ENCODE measurements at regions not wholly inside any gene's neighbourhood (a gene's known extent, or its start where the extent isn't known, plus 50 kb on each side); places are given as distances from the start of the nearest gene placed in this dataset.

DNA sequence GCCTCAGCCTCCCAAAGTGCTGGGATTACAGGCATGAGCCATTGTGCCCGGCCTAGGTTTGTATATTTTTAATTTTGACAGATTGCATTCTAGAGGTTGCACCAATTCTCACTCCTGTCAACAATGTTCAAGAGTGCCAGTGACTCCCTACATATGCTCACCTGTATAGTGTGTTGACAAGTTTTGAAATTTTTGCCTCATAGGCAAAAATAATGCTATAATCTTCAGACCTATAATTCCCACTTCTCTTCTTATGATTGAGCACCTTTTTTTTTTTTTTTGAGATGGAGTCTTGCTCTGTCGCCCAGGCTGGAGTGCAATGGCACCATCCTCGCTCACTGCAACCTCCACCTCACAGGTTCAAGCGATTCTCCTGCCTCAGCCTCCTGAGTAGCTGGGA lies 139.7 kb downstream of the EVX1 start:
- 88 to 91% methylated on average over 4 of the region's 4 CpGs for WGBS, 2 donors
- Histone ChIP-seq H3K27me3 (ENCODE audit: control insufficient read depth in 1 of 2, insufficient read depth in 2 of 2, low read length in 2 of 2) (no peaks in the 10 kb centered on the region), H3K9me3 (ENCODE audit: control insufficient read depth in 2 of 2, insufficient read depth in 1 of 2, low read depth in 1 of 2, low read length in 1 of 2) (no peaks in the 10 kb centered on the region), H3K27ac (ENCODE audit: low read depth in 2 of 2, low read length in 1 of 2) (no peak overlapping the region), H3K4me3 (ENCODE audit: low read depth in 1 of 2, low read length in 2 of 2) (no peak overlapping the region), H3K4me1 (ENCODE audit: control insufficient read depth in 2 of 2, insufficient read depth in 2 of 2, low read length in 1 of 2) (peaks cover 0 to 3% of the 10 kb centered on the region in 2 donors), H3K36me3 (ENCODE audit: control insufficient read depth in 2 of 2, insufficient read depth in 2 of 2, low read length in 1 of 2) (no peaks in the 10 kb centered on the region)

DNA sequence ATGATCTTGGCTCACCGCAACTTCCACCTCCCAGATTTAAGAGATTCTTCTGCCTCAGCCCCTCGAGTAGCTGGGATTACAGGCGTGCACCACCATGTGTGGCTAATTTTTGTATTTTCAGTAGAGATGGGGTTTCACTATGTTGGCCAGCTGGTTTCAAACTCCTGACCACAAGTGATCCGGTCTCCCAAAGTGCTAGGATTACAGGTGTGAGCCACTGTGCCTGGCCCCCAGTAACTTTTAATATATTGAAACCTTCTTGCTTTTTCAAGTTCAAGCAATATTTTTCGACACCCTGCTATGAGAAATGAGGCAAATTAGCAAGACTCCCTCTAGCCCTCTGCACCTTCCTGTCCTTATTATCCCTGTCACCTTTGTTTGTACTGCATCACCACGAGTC lies 144.0 kb downstream of the EVX1 start:
- no peaks in the 10 kb centered on the region for H3K4me1 ChIP-seq (ENCODE audit: control insufficient read depth in 2 of 2, insufficient read depth in 2 of 2, low read length in 1 of 2)
- no peaks in the 10 kb centered on the region for H3K9me3 ChIP-seq (ENCODE audit: control insufficient read depth in 2 of 2, insufficient read depth in 1 of 2, low read depth in 1 of 2, low read length in 1 of 2)
- H3K27me3 ChIP-seq (ENCODE audit: control insufficient read depth in 1 of 2, insufficient read depth in 2 of 2, low read length in 2 of 2): no peaks in the 10 kb centered on the region
- 78 to 83% methylated on average over 6 of the region's 6 CpGs for WGBS, 2 donors
- no peaks in the 10 kb centered on the region for H3K36me3 ChIP-seq (ENCODE audit: control insufficient read depth in 2 of 2, insufficient read depth in 2 of 2, low read length in 1 of 2)
- no peak overlapping the region for H3K4me3 ChIP-seq (ENCODE audit: low read depth in 1 of 2, low read length in 2 of 2)
- H3K27ac ChIP-seq (ENCODE audit: low read depth in 2 of 2, low read length in 1 of 2): no peak overlapping the region

DNA sequence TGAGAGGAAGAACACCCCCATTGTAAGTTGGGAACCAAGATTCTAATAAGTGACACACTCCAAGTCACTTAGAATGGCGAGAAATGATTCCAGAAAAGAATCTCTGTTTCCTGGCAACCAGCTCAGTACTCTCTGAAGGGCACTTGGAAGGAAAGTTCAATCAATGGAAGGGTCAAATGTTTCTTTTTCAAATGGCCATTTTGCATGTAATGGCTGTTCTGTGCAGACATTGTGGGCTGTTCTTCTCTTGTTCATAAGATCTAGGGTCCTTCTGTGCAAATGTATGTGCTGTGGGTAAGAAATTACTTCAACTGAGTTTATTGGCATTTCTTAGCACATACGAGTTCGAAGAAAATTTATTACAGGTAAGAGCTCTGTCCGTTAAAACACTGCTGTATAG lies 145.3 kb downstream of the EVX1 start:
- Histone ChIP-seq H3K9me3 (ENCODE audit: control insufficient read depth in 2 of 2, insufficient read depth in 1 of 2, low read depth in 1 of 2, low read length in 1 of 2) (no peaks in the 10 kb centered on the region), H3K36me3 (ENCODE audit: control insufficient read depth in 2 of 2, insufficient read depth in 2 of 2, low read length in 1 of 2) (no peaks in the 10 kb centered on the region)
- 81 to 85% methylated on average over 4 of the region's 4 CpGs for WGBS, 2 donors

DNA sequence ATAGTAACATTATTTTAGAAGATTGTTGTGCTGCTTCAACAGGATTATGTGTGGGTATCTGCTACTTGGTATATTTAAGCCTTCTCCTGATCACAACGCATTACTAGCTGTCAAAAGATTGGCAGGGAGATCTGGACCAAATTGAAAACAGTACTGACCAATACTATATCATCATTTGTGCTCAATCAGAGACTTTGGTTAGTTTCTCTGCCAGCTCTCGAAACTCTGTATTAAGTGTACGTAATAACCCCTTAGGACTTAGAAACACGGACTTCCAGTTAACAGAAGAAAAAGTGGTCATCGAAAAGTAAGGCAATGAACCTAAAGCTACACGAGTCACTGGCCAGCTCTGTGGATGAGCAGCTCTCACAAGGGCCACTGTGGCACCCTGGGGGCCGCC lies 146.0 kb downstream of the EVX1 start:
- H3K9me3 ChIP-seq (ENCODE audit: control insufficient read depth in 2 of 2, insufficient read depth in 1 of 2, low read depth in 1 of 2, low read length in 1 of 2): no peaks in the 10 kb centered on the region
- no peak overlapping the region for H3K27ac ChIP-seq (ENCODE audit: low read depth in 2 of 2, low read length in 1 of 2)
- H3K4me1 ChIP-seq (ENCODE audit: control insufficient read depth in 2 of 2, insufficient read depth in 2 of 2, low read length in 1 of 2): no peaks in the 10 kb centered on the region
- H3K36me3 ChIP-seq (ENCODE audit: control insufficient read depth in 2 of 2, insufficient read depth in 2 of 2, low read length in 1 of 2): no peaks in the 10 kb centered on the region
- H3K4me3 ChIP-seq (ENCODE audit: low read depth in 1 of 2, low read length in 2 of 2): no peak overlapping the region
- WGBS, 2 donors: 82 to 86% methylated on average over 7 of the region's 7 CpGs
- no peaks in the 10 kb centered on the region for H3K27me3 ChIP-seq (ENCODE audit: control insufficient read depth in 1 of 2, insufficient read depth in 2 of 2, low read length in 2 of 2)

More for the DNA sequence above, 145.3 kb downstream of the EVX1 start:
- Histone ChIP-seq H3K4me1 (ENCODE audit: control insufficient read depth in 2 of 2, insufficient read depth in 2 of 2, low read length in 1 of 2) (no peaks in the 10 kb centered on the region), H3K27me3 (ENCODE audit: control insufficient read depth in 1 of 2, insufficient read depth in 2 of 2, low read length in 2 of 2) (no peaks in the 10 kb centered on the region), H3K4me3 (ENCODE audit: low read depth in 1 of 2, low read length in 2 of 2) (no peak overlapping the region), H3K27ac (ENCODE audit: low read depth in 2 of 2, low read length in 1 of 2) (no peak overlapping the region)

DNA sequence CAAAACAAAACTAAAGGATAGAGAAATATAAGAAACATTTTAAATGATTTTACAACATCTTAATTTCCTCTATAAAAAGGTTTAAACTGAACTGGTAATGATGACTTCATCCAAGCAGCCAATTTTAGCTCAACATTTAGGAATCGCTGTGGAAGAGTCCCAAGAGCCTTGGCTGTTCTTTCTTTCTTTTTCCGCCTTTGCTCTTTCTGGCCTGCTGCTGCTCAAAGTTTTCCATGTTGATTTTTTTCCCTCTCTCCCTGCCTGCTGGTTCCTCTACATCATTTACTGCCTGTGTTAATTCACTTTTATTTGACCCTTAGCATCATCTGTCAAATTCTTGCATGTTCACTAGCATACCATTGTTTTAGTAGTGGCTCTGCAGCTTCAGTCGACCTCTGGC lies 146.9 kb downstream of the EVX1 start:
- H3K27ac ChIP-seq (ENCODE audit: low read depth in 2 of 2, low read length in 1 of 2): no peak overlapping the region

DNA sequence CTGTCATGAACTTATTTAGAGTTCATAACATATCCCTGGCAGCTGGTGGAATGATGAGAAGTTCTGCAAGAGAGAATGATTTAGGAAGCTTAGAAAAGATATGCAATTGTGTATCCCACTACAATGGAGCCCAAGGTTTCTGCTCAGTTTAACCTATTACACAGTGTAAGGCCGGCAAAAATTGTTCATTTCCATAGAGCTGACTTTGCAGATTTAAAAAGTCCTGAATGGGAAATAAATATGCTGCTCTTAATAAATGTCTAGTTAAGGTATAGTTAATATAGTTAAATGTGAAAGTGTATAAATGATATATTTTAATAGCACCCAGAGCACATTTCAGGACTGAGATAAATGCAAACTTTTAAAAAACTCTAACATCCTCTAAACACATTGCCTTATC lies 149.9 kb downstream of the EVX1 start:
- Histone ChIP-seq H3K9me3 (ENCODE audit: control insufficient read depth in 2 of 2, insufficient read depth in 1 of 2, low read depth in 1 of 2, low read length in 1 of 2) (peaks cover 0 to 2% of the 10 kb centered on the region in 2 donors), H3K27me3 (ENCODE audit: control insufficient read depth in 1 of 2, insufficient read depth in 2 of 2, low read length in 2 of 2) (no peaks in the 10 kb centered on the region), H3K4me1 (ENCODE audit: control insufficient read depth in 2 of 2, insufficient read depth in 2 of 2, low read length in 1 of 2) (no peaks in the 10 kb centered on the region), H3K4me3 (ENCODE audit: low read depth in 1 of 2, low read length in 2 of 2) (no peak overlapping the region), H3K36me3 (ENCODE audit: control insufficient read depth in 2 of 2, insufficient read depth in 2 of 2, low read length in 1 of 2) (no peaks in the 10 kb centered on the region), H3K27ac (ENCODE audit: low read depth in 2 of 2, low read length in 1 of 2) (no peak overlapping the region)
- WGBS, 2 donors: 87 to 90% methylated on average over 1 of the region's 1 CpG

More for the DNA sequence above, 146.9 kb downstream of the EVX1 start:
- no peaks in the 10 kb centered on the region for H3K4me1 ChIP-seq (ENCODE audit: control insufficient read depth in 2 of 2, insufficient read depth in 2 of 2, low read length in 1 of 2)
- H3K36me3 ChIP-seq (ENCODE audit: control insufficient read depth in 2 of 2, insufficient read depth in 2 of 2, low read length in 1 of 2): no peaks in the 10 kb centered on the region
- WGBS, 2 donors: 60% methylated on average over 3 of the region's 3 CpGs
- no peaks in the 10 kb centered on the region for H3K27me3 ChIP-seq (ENCODE audit: control insufficient read depth in 1 of 2, insufficient read depth in 2 of 2, low read length in 2 of 2)
- H3K9me3 ChIP-seq (ENCODE audit: control insufficient read depth in 2 of 2, insufficient read depth in 1 of 2, low read depth in 1 of 2, low read length in 1 of 2): peaks cover 0 to 2% of the 10 kb centered on the region in 2 donors
- H3K4me3 ChIP-seq (ENCODE audit: low read depth in 1 of 2, low read length in 2 of 2): no peak overlapping the region

DNA sequence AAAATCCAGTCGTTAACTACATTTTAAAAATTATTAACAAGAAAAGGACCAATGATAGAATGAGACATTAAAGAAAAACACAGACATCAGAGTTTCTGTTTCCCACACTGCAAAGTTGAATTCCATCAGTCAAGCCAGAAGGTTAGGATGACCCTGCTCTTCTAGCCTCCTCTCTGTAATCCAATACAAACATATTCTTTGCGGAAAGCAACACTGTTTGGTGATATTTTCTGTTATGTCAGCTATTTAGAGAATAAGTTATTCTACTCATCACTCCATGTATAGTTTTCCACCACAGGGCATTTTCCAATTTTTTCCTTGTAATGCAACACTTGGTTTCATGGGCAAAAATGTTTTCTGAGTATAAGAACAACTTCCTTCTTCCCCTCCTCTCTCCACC lies 152.3 kb downstream of the EVX1 start:
- H3K4me3 ChIP-seq (ENCODE audit: low read depth in 1 of 2, low read length in 2 of 2): no peak overlapping the region
- H3K36me3 ChIP-seq (ENCODE audit: control insufficient read depth in 2 of 2, insufficient read depth in 2 of 2, low read length in 1 of 2): no peaks in the 10 kb centered on the region
- 85 to 94% methylated on average over 2 of the region's 2 CpGs for WGBS, 2 donors
- H3K4me1 ChIP-seq (ENCODE audit: control insufficient read depth in 2 of 2, insufficient read depth in 2 of 2, low read length in 1 of 2): no peaks in the 10 kb centered on the region
- peaks cover 0 to 2% of the 10 kb centered on the region in 2 donors for H3K9me3 ChIP-seq (ENCODE audit: control insufficient read depth in 2 of 2, insufficient read depth in 1 of 2, low read depth in 1 of 2, low read length in 1 of 2)
- H3K27ac ChIP-seq (ENCODE audit: low read depth in 2 of 2, low read length in 1 of 2): no peak overlapping the region
- H3K27me3 ChIP-seq (ENCODE audit: control insufficient read depth in 1 of 2, insufficient read depth in 2 of 2, low read length in 2 of 2): no peaks in the 10 kb centered on the region

DNA sequence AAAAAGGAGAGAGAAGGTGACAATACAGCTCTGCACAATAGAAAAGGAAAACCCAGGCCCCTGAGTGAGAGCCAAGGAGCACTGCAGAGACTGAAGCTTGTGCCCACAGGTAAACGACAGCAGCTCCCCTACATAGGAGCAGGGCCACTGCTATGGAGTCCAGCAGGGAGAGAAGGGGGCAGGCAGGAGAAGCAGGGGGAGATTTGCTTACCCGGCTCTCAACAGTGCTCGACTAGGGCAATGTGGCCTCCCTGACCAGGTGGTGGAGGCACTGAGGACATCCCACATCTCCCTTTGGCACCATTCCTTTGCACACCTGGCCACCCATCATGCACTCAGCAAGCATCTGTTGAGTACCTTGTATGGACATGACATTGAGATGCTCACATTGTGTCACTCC lies 153.0 kb downstream of the EVX1 start:
- WGBS, 2 donors: 78 to 89% methylated on average over 3 of the region's 3 CpGs
- no peak overlapping the region for H3K4me3 ChIP-seq (ENCODE audit: low read depth in 1 of 2, low read length in 2 of 2)
- no peaks in the 10 kb centered on the region for H3K27me3 ChIP-seq (ENCODE audit: control insufficient read depth in 1 of 2, insufficient read depth in 2 of 2, low read length in 2 of 2)
- no peaks in the 10 kb centered on the region for H3K4me1 ChIP-seq (ENCODE audit: control insufficient read depth in 2 of 2, insufficient read depth in 2 of 2, low read length in 1 of 2)
- no peak overlapping the region for H3K27ac ChIP-seq (ENCODE audit: low read depth in 2 of 2, low read length in 1 of 2)
- no peaks in the 10 kb centered on the region for H3K36me3 ChIP-seq (ENCODE audit: control insufficient read depth in 2 of 2, insufficient read depth in 2 of 2, low read length in 1 of 2)
- peaks cover 0 to 2% of the 10 kb centered on the region in 2 donors for H3K9me3 ChIP-seq (ENCODE audit: control insufficient read depth in 2 of 2, insufficient read depth in 1 of 2, low read depth in 1 of 2, low read length in 1 of 2)

DNA sequence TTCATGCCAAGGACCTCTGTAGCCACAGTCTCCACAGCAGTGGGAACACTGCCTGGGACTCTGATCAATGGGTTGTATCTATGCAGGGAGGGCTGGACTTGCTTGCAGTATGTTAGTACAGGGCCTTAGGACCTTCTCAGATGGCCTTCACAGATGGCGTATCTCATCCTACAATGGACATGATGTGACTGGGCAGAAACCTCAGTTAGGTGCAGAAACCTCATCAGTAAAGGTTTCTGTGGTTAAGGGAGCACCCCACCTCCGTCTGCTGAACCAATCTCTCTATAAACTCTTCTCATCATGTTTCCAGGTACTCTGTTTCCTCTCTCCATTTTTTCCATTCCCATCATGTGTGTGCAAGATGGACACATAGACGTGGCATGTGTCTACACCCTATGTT lies 154.9 kb downstream of the EVX1 start:
- Histone ChIP-seq H3K27ac (ENCODE audit: low read depth in 2 of 2, low read length in 1 of 2) (no peak overlapping the region), H3K9me3 (ENCODE audit: control insufficient read depth in 2 of 2, insufficient read depth in 1 of 2, low read depth in 1 of 2, low read length in 1 of 2) (peaks cover 0 to 2% of the 10 kb centered on the region in 2 donors), H3K27me3 (ENCODE audit: control insufficient read depth in 1 of 2, insufficient read depth in 2 of 2, low read length in 2 of 2) (no peaks in the 10 kb centered on the region), H3K4me3 (ENCODE audit: low read depth in 1 of 2, low read length in 2 of 2) (no peak overlapping the region), H3K4me1 (ENCODE audit: control insufficient read depth in 2 of 2, insufficient read depth in 2 of 2, low read length in 1 of 2) (no peaks in the 10 kb centered on the region), H3K36me3 (ENCODE audit: control insufficient read depth in 2 of 2, insufficient read depth in 2 of 2, low read length in 1 of 2) (no peaks in the 10 kb centered on the region)
- 90 to 96% methylated on average over 3 of the region's 3 CpGs for WGBS, 2 donors

DNA sequence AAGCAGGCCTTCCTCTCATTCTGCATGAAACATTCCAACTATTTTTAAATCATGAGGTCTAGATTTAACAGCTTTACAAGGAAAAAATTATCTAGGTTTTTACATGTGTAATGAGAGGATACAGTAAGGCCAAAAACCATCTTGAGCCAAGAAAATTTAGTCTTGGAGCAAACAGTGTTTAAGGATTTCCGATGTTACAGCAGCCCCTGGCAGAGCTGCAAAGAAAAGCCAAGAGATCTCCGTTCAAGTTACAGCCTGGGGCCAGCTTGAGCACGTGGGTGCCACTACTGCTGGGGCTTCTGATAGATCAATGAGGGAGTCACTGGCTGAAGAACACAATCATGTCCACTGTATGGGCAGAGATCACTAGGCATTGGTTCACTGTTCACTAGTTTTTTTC lies 156.2 kb downstream of the EVX1 start:
- WGBS, 2 donors: 26 to 44% methylated on average over 3 of the region's 3 CpGs
- Histone ChIP-seq H3K27ac (ENCODE audit: low read depth in 2 of 2, low read length in 1 of 2) (no peak overlapping the region), H3K9me3 (ENCODE audit: control insufficient read depth in 2 of 2, insufficient read depth in 1 of 2, low read depth in 1 of 2, low read length in 1 of 2) (peaks cover 0 to 2% of the 10 kb centered on the region in 2 donors), H3K27me3 (ENCODE audit: control insufficient read depth in 1 of 2, insufficient read depth in 2 of 2, low read length in 2 of 2) (no peaks in the 10 kb centered on the region), H3K4me1 (ENCODE audit: control insufficient read depth in 2 of 2, insufficient read depth in 2 of 2, low read length in 1 of 2) (no peaks in the 10 kb centered on the region), H3K4me3 (ENCODE audit: low read depth in 1 of 2, low read length in 2 of 2) (no peak overlapping the region), H3K36me3 (ENCODE audit: control insufficient read depth in 2 of 2, insufficient read depth in 2 of 2, low read length in 1 of 2) (no peaks in the 10 kb centered on the region)
